Embryonic facial prominence (tissue), 1 donor: ENCODE measurements at regions not wholly inside any gene's neighbourhood (a gene's known extent, or its start where the extent isn't known, plus 50 kb on each side); places are given as distances from the start of the nearest gene placed in this dataset.

ENCODE experiments used
- DNase-seq: peaks from one replicate; pipeline ENCODE4 v3.0.0-alpha.2; 2016; ENCODE audit errors: extremely low spot score

- no peak for DNase-seq
These were observed 136.4 kb downstream of the KIF26A start for GRCh38 chr14:104274806-104275205.

- DNase-seq = no peak
These were observed 139.2 kb downstream of the KIF26A start for GRCh38 chr14:104277416-104278213.

GRCh38 chr14:104278214-104278534, 139.8 kb downstream of the KIF26A start:
- DNase-seq = no peak

GRCh38 chr14:104280085-104280901, 141.9 kb downstream of the KIF26A start:
- DNase-seq = no peak

- no peak for DNase-seq
These were observed 142.7 kb downstream of the KIF26A start for GRCh38 chr14:104280902-104281767.

- DNase-seq = no peak
These were observed 143.4 kb downstream of the KIF26A start for GRCh38 chr14:104281768-104282301.

GRCh38 chr14:104282332-104283196, 144.2 kb downstream of the KIF26A start:
- DNase-seq = no peak

- DNase-seq = no peak
These were observed 145.1 kb downstream of the KIF26A start for GRCh38 chr14:104283197-104284106.

GRCh38 chr14:104284107-104284592, 145.8 kb downstream of the KIF26A start:
- DNase-seq = no peak

GRCh38 chr14:104284636-104285507, 146.5 kb downstream of the KIF26A start:
- DNase-seq = no peak

- DNase-seq = no peak
These were observed 147.1 kb downstream of the KIF26A start for GRCh38 chr14:104285508-104285840.

GRCh38 chr14:104286086-104286485, 147.7 kb downstream of the KIF26A start:
- DNase-seq = no peak

GRCh38 chr14:104286496-104286895, 148.1 kb downstream of the KIF26A start:
- DNase-seq = no peak

- DNase-seq = no peak
These were observed 149.1 kb downstream of the KIF26A start for GRCh38 chr14:104287301-104288009.

- DNase-seq = no peak
These were observed 149.9 kb downstream of the KIF26A start for GRCh38 chr14:104288272-104288671.

GRCh38 chr14:104289507-104289906, 151.1 kb downstream of the KIF26A start:
- DNase-seq = no peak

GRCh38 chr14:104290058-104290667, 151.8 kb downstream of the KIF26A start:
- no peak for DNase-seq

GRCh38 chr14:104290756-104291122, 152.4 kb downstream of the KIF26A start:
- DNase-seq = no peak
